ENCODE measurements at regions not wholly inside any gene's neighbourhood (a gene's known extent, or its start where the extent isn't known, plus 50 kb on each side); places are given as distances from the start of the nearest gene placed in this dataset.

DNA sequence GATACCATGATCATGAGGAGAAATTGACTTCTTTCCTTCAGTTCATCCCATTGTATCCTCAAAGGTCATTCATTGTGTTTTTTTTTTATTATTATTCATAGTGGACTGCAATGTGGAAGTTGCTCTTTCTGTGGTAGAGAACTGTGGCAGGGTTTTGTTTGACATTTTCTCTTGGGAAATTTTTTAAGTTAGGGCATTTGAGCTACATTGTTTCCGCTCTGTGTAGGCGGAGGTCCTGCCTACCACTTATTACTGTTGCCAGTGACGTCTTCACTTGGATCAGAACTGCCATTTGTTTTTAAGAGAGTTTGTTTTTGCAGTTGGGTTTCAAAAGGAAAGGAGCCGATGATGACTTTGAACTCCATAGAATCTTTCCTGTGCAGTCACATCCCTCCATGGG is 287.4 kb upstream of the FMN2 start:
- no peak for DNase-seq

DNA sequence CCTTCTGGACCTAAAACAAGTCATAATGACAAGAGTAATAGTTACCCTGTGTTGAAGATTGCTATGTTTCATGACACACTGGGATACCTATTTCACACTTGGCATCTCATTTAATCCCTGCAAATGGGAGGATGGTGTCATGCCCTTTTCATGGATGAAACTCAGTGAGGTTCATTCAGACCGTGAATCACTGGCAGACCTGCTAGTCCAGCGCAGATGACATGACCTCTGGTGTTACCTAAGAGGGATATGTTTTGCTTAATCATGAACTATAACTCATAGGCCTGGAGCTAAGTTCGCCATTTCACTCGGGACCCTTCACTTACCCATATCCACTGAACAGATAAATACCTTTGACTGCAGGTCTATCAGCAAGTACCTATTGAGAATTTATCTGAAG is 286.6 kb upstream of the FMN2 start:
- no peak for DNase-seq

DNA sequence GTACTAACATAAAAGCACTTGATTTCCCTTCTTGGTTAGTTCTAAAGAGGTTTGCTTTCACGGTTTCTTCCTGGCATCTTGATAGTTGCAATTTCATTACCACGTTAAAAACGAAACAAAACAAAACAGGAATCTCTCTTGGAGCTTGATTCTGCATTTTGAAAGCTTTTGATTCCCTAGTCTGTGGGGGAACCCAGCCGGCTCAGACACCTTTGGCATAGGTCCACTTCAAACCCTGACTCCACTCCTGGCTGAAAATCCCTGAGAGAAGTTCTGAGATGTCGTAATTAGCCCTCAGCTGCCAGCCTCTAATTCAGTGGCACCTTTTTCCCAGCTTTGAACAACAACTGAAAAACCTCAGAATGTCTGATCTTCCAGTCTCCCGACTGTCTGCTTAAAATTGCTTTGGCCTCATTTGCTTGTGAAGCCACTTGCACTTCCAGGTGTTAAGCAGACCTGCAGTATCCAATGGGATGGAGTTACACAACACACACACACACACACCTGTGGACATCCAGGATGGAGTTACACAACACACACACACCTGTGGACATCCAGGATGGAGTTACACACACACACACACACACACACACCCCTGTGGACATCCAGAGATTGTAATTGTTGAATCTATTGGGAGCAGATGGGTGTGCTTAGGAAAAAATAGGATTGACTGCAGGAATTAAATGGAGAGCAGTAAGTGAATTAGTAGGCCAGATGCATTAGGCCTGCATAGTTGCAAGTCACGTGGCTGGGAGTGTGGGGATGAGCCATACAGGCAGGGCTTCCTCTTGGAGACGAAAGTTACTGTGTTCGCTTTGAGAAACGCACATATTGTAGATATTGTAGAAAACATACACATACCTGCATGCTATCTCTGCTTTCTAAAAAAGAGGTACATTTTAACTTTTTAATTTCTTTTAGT is 285.6 kb upstream of the FMN2 start:
- DNase-seq, result no peak

DNA sequence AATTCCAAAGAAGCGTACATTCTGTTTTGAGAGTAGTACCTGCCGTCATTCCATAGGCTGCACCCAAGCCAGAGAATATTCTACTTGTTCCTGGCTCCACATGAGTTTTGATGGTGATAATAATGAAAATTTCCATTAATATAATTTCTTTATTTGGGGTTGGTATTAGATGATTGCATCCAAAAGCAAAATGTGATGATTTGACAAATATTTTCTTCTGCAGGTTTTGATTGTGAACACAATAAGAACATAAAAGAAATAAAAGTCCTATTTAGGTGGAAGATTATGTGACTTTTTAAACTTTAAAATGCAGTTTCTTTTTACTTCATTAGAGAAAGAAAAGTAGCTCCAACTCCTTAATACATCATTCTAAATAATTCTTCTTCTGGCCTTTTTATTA is 284.8 kb upstream of the FMN2 start:
- no peak for DNase-seq

DNA sequence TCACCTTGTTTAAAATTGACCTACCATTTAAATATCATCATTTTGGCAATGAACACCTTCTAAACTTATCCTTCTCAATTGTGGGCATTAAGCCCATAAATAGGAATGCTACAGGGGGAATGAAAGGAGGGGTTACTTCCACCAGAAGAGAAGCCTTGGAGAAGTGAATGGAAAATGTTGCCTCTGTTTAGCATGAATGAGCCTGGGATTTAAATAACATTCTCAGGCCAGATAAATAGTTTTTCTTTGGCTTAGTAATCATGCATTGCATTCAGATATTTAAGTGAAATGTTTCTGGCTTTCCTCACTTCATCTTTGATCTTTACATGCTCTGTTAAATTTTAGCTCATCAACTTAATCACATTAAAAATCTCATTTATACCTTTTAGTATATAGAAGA is 284.3 kb upstream of the FMN2 start:
- DNase-seq, result no peak

DNA sequence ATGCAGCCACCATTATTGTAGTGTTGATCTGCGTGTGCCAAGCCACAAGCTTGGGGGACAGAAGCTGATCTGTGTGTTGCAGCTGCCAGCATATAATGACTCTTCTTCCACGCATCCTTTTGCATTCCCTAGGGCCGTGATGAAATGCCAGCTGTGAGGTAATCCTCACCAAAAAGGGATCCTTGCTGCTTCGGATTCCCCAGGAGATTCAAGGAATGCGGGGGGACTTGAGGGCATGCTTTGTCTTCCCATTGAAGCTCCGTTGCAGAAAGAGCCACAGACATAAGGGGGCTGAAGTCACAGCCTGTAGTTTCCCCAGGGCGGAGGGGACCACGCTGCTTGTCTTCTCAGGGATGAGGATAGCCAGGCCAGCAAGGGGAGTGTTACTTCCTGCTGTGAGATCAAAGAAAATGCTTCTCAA is 281.6 kb upstream of the FMN2 start:
- no peak for DNase-seq

DNA sequence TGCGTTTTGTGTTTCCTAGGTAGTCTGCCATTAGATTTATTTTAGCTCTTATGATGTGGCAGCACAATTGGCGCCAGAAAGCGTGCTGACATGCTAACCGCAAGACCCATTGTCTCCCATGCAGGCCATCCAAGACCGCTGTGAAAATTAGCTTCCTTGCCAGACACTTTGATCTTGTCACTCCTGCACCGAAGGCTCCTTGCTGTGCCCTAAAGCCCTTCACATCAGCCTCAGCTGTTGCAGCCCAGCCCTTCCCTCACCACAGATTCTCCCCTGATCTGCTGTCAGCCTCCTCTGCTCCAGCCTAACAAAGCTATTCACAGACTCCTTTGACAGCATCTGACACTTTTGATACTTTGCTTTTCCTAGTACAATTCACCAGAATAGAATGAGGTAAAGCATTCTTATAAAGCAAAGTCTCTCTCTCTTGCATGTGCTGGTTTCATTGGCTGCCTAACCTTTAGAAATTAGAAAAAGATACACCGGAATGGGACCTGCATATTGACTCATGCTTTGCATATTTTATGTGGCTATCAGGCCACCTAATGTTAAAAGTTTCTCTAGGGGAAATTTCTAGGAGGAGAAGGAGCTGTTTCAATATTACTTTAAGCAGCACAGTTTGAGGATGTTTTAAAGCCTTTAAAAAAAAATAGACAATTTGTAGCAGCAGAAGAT is 280.3 kb upstream of the FMN2 start:
- DNase-seq, result no peak

DNA sequence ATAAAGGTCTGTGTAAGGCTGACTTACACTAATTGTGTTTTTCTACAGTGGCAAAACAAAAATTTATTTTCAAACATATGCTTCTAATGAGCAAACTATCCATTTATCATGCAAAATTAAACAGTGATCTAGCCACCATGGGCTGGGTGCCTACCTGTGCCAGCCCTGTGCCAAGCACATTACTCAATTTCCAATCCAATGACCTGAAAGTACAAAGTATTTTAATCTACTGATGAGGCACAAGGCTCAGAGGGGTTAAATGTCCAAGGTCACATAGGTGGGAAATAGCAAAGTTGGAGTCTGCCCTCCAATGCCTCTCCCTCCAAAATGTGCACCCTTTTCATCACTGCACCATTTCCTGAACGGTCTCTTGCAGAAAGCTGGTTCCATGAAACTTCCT is 279.1 kb upstream of the FMN2 start:
- no peak for DNase-seq

DNA sequence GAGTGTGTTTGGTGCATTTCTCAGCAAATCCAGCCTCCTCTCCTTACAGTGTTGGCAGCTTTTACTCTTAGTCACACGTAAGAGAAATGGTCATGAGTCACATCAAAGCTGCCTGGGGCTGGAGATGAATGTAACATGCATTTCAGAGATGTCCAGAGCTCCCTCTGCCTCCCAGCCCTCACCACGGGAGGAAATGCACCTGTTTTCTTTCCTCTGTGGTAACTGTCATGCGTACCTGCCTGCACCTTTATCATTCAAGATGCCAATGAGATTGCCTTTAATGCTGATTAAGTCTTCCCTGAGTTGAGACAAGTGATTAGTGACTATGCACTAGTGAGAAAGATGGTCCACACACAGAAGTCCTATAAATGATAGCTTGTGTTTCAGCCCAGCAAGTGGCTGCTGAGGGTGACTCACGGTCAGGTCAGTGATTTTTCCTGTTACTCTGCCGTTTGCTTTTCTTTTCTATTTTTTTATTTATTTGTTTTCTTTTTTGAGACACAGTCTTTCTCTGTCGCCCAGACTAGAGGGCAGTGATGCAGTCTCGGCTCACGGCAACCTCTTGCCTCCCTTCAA is 277.3 kb upstream of the FMN2 start:
- no peak for DNase-seq

DNA sequence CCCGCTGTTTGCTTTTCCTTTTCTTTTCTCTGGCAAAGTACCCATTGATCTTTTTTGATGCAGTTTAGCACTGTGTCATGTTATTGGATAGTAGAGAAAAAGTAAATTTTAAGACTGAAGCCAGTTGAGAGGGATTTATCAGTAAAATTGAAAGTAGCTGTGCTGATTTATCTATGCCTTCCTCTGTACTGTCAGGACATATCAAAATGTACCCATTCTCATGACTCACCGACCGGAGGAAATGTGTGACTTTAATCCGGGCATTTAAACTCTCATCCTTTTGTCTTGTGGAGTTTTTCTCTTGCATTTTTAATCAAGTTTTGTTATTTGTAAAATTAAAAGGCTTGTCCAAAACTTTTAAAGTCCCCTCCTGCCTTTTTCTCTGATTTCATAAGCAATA is 276.6 kb upstream of the FMN2 start:
- no peak for DNase-seq

DNA sequence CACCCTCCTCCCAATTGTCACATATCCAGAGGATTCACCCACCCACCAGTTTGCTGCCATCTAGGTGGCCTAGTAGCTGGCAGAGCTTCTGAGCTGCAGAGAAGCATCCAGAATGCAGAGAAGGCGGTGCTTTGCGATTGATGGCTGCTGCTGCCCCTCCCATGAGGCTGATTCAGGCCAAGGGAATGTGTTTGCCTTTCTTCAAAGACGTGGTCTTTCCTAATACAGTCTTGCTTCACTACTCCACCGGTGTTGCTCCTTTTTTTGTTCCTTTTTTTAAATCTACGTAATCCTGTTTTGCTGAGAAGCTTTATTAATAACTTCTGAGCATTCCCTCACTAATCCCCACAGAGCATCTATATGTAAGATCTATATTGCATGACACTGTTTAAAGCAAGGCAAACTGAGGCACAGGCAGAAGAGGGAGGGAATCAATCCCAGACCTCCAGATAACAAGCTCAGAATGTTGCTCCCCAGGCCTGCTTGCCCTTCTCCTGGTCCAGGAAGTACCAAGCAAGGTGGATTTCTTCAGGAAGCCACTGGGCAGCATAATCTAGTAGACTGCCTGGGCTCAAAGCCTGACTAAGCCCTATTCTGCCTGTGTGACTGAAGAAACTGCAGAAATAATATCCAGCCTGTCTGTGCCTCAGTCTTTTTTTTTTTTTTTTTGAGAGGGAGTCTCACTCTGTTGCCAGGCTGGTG is 275.5 kb upstream of the FMN2 start:
- DNase-seq, result no peak

DNA sequence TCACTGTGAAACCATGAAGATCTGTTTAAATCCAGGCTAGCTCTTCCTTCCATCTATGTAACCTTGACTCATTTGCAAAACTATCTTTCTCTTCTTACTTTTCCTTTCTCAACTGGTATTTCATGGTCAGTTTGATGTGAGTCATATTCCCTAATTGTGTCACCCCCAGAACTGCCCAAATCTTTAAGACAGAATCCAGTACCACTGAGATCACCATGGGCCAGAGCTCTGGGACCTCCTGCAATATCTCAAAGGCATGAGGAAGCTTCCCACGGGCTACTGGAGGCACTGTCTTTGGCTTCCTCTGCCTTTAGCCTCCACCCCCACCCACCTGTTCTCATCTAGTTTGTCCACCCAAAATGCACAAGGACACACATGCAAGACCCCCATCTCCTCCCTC is 274.4 kb upstream of the FMN2 start:
- DNase-seq, result no peak

DNA sequence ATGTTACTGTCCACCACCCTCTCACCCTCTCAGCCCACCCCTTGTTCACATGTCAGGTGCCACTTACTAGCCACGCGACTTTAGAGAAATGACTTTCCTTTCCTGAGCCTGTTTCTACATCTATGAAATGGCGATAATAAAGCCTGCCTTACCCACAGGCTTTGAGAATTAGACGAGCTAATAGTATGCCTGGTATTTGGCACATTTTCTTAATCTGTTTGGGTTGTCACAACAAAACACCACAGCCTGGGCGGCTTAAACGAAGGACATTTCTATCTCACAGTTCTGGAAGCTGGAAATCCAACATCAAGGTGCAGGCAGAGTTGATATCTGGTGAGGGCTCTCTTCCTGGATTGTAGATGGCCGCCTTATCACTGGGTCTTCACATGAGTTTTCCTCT is 273.9 kb upstream of the FMN2 start:
- DNase-seq, result no peak

DNA sequence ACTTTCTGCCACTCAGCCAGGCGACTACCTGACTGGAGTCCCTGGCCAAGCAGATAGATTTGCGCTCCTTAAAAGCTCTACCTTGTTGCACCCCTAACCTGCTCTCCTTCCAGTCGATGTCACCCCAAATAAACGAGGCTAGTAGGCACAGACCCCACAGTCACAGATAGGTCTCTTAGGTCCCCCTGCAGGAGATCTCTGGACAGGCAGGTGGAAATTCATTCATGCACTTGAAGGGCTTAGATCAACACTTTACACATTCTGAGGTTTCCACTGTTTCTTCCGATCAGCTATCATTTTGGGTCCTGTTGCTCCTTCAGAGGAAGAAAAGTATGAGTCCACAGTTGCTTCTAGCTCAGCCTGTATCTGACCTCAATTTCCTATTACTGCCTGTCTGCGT is 272.6 kb upstream of the FMN2 start:
- DNase-seq, result no peak

DNA sequence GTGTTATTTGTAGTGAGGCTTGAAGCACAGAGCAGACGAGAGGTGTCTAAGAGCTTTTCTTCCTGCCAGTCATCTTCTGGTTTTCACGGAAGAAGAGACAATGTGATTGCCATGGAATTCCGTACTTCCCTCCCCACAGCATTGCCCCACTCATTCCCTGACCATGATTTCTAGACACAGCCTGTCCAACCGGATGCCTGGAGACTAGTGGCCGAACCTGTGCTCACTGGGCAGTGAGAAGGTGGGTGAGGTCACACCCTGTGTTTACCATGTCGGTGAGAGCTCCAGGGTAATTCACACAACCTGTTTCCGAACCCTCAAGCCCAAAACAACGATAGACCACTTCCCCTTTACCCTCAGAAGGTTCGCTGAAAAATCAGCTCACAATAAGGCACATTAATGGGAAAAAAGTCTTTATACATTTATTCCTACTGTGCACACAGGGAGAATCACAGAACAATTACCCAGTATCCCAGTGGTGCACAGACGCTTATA is 271.9 kb upstream of the FMN2 start:
- DNase-seq, result no peak

DNA sequence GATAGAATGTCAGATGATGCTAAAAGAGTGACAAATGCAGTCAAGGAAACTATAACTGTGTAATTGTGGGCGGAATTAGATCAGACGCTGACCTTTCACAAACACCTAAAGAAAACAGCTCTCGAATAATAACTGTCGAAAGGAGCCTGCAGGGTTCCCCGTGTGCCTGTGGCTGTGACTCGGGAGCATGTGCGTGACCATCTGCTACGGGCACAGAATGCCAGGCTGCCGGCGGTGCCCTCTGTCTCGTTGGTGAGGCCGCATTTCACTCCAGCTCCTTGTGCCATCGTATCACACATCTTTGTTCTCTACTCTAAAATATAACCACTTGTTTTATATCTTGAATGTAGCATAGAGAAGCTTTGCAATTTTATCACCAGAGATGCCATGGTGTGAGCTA is 267.8 kb upstream of the FMN2 start:
- DNase-seq, result no peak

DNA sequence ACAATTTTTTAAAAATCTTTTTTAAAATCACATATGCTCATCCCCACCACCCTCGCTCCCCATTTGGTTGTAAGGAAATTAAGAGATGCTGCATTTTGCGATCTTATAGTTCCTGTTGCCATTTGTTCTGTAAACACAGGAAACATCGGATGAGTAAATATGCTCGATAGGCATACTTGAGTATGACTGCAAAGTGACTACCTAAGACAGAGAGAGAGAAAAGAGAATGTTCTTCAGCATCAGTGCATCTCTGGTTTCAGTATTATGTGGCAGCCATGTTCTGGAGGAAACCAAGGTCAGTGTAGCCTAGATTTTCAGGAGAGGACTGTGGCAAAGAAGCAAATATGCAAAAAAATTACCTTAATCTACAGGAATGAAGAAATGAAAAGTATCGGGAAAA is 265.5 kb upstream of the FMN2 start:
- no peak for DNase-seq

DNA sequence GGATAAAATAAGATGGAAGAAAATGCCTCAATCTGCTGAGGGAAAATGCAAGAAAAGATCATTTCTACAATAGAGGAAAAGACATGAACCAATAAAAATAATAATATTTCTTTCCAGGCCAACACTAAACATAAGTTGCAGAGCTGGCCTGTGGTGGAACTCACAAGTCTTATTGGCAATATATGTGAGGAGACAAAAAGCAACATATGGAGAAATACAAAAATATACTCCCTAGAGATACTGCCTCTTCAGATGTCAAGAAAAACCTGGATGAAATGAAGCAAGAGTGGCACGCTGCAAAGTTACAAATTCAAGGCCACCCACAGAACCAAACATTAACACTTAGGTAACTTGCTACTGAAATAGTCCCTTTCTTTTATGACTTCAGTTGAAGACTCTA is 264.9 kb upstream of the FMN2 start:
- no peak for DNase-seq

DNA sequence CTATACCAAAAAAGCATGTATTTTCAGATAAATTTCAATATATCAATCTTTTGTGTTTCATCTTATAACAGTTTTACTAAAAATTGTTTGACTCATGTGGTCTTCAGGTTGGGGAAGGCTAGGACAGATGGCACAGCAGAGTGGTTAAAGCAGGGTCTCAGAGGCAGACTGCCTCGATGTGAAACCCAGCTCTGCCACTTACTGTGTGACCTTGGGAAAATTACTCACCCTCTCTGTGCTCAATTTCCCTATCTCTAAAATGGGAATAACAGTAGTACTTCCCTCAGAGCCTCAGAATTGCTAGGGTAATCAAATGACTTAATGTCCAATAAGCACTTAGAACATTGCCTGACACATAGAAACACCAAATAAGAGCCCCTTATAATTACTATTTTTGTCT is 262.1 kb upstream of the FMN2 start:
- DNase-seq, result no peak

DNA sequence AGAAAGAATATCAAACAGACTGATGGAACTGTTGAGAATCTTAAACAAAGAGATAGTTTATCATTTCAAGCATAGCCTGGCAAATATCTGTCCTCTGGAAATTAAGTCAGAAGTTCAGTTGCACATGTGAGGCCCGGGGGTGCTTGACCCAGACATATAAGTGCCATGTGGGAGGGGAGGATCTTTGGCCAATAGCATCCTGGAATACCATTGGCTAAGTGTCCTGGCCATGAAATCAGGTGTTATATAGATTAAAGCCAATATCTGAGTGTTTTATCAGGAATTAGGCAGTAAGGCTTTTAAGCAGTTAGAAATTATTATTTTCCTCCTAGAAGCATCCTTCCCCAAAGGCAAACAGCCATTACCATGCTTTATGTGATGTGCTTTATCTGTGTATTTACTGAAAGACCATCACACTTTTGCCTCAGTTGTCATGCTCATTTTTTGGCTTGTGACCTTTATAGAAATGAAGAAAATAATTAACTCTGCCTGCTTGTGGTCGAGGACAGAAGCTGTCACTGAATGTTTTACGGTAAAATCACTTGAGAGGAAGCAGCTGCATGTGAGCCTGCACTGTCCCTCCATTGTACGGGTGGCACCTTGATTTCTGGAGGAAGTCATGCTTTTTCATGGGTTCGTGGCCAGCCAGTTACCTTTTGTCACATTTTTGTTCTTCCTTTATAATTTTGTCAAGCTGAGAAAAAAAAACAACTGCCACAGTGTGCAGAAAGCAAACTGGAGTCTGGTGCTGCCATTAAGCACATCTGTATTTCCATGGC is 259.9 kb upstream of the FMN2 start:
- no peak for DNase-seq

DNA sequence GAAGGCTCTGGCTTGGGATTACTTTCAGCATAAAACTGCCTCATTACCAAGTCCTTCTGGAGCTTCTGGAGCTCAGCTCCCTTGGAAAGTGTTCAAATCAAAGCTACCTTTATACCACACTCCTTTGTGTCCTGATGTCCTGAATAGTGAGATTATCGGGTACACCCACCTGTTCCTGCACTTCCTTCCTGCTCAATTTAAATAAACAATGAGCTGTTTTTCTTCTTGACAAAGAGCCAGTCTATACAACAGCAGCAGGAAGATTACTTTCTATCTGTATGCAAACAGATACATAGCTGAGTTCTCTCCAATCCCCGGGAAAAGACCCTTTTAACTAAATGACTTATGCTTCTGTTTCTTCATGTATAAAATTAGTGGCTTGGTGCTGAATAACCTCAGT is 258.0 kb upstream of the FMN2 start:
- no peak for DNase-seq

DNA sequence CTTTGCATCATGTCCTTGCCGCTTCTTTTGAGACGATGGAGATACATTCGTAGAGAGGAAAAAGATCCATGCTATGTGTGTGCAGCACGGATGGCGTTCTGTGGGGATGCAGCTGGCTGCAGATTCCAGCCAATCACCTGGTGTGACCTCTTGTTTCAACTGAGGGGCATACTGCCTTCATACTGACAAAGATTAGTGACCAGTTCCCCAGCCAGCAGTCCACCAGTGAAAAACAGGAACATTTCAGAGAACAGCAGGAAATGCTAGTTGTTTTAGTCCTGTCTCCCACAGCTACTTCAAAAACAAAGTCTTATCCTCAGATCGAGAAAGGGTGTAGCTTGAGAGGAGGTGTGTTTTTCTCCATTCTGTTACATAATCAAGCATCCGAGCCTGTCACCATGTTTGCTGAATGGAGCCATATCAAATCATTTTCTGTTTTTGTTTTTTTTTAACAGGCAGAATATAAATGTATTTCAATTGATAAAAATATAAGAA is 255.7 kb upstream of the FMN2 start:
- DNase-seq, result no peak

Measured in NCI-H187 (cell line).